Endodermal cell (in vitro differentiated cells): ENCODE measurements at regions not wholly inside any gene's neighbourhood (a gene's known extent, or its start where the extent isn't known, plus 50 kb on each side); places are given as distances from the start of the nearest gene placed in this dataset.

Experiments
- DNase-seq: peaks from one replicate; pipeline ENCODE4 v3.0.0-alpha.2; 2017
- H3K27ac ChIP-seq: 2 replicates; pipeline ENCODE4 v1.5.1; 2013; ENCODE audit warnings: mild to moderate bottlenecking, low read depth, low read length, moderate library complexity
- H3K27me3 ChIP-seq: 2 replicates; pipeline ENCODE4 v1.6.1; 2013; ENCODE audit warnings: mild to moderate bottlenecking, low read length, moderate library complexity; ENCODE audit not compliant: insufficient read depth, control insufficient read depth, poor library complexity, severe bottlenecking
- H3K36me3 ChIP-seq: 2 replicates; pipeline ENCODE4 v1.7.0; 2013; ENCODE audit warnings: mild to moderate bottlenecking, low read length, moderate library complexity; ENCODE audit not compliant: control insufficient read depth, insufficient read depth
- H3K4me1 ChIP-seq: one replicate; pipeline ENCODE4 v1.7.0; 2013; ENCODE audit warnings: low read length; ENCODE audit not compliant: control insufficient read depth, insufficient read depth
- H3K4me3 ChIP-seq: 2 replicates; pipeline ENCODE4 v1.5.1; 2013; ENCODE audit warnings: mild to moderate bottlenecking, low read length, moderate library complexity
- H3K9ac ChIP-seq: 2 replicates; pipeline ENCODE4 v1.6.1; 2013; ENCODE audit warnings: mild to moderate bottlenecking, low read length, moderate library complexity; ENCODE audit not compliant: poor library complexity, severe bottlenecking; ENCODE audit errors: extremely low read depth
- H3K9me3 ChIP-seq: 2 replicates; pipeline ENCODE4 v1.6.1; 2013; ENCODE audit warnings: mild to moderate bottlenecking, low read length, moderate library complexity; ENCODE audit not compliant: control insufficient read depth
- H3K27ac Mint-ChIP-seq: 2 replicates; pipeline ENCODE4 v1.8.0; 2020; ENCODE audit warnings: mixed read lengths
- H3K27me3 Mint-ChIP-seq: 2 replicates; pipeline ENCODE4 v1.8.0; 2021; ENCODE audit warnings: mild to moderate bottlenecking, mixed read lengths; ENCODE audit not compliant: insufficient read depth
- H3K36me3 Mint-ChIP-seq: 2 replicates; pipeline ENCODE4 v1.8.0; 2020; ENCODE audit warnings: low read depth, mixed read lengths
- H3K4me1 Mint-ChIP-seq: 2 replicates; pipeline ENCODE4 v1.8.0; 2020; ENCODE audit warnings: mixed read lengths
- H3K4me3 Mint-ChIP-seq: 2 replicates; pipeline ENCODE4 v1.8.0; 2020; ENCODE audit warnings: mild to moderate bottlenecking, moderate library complexity, mixed read lengths
- H3K9me3 Mint-ChIP-seq: 2 replicates; pipeline ENCODE4 v1.8.0; 2020; ENCODE audit warnings: mild to moderate bottlenecking, mixed read lengths
- CTCF ChIP-seq: fragments of 200-600 bp; sonication (generic); conservative IDR thresholded peaks from 2 replicates; pipeline ENCODE4 v1.5.0; 2021; ENCODE audit warnings: antibody characterized with exemption, mild to moderate bottlenecking
- WGBS, 2 experiments: methylation state at CpG; one replicate each; pipeline versions ENCODE4 v1.1.5 to v1.1.7; 2013; ENCODE audit warnings: missing lambda C conversion rate in 2 of 2, mixed read lengths in 1 of 2; ENCODE audit not compliant: insufficient coverage in 1 of 2, insufficient read length in 1 of 2; 5-methylcytosine and 5-hydroxymethylcytosine counted together

- TF ChIP-seq CTCF, result no peak
- WGBS, 2 experiments, result 93 to 100% methylated on average over 5 to 8 of the region's 8 CpGs
- H3K27me3 Mint-ChIP-seq, result no peaks in the 10 kb centered on the region
- H3K36me3 Mint-ChIP-seq, result no peaks in the 10 kb centered on the region
- Histone ChIP-seq H3K27me3 (no peaks in the 10 kb centered on the region), H3K9ac (no peak overlapping the region), H3K36me3 (no peaks in the 10 kb centered on the region), H3K9me3 (no peaks in the 10 kb centered on the region), H3K4me1 (no peaks in the 10 kb centered on the region), H3K27ac (no peak overlapping the region), H3K4me3 (no peak overlapping the region)
- no peak for DNase-seq
- no peaks in the 10 kb centered on the region for H3K9me3 Mint-ChIP-seq
- peaks cover 6% of the 10 kb centered on the region for H3K4me1 Mint-ChIP-seq
- H3K27ac Mint-ChIP-seq, result no peak overlapping the region
- no peak overlapping the region for H3K4me3 Mint-ChIP-seq
Measured at GRCh38 chr9:105993921-105994715, 299.8 kb downstream of the TMEM38B start.

GRCh38 chr9:105994970-105995369 is 300.6 kb downstream of the TMEM38B start:
- no peak overlapping the region for H3K4me3 Mint-ChIP-seq
- H3K27me3 ChIP-seq, result no peaks in the 10 kb centered on the region
- H3K4me3 ChIP-seq, result no peak overlapping the region
- no peaks in the 10 kb centered on the region for H3K9me3 ChIP-seq
- WGBS, 2 experiments, result 98% methylated on average over 2 of the region's 2 CpGs; no CpG with 5 or more reads in 1 of the 2 experiments
- no peaks in the 10 kb centered on the region for H3K9me3 Mint-ChIP-seq
- H3K36me3 Mint-ChIP-seq, result no peaks in the 10 kb centered on the region
- no peak for TF ChIP-seq CTCF
- no peaks in the 10 kb centered on the region for H3K4me1 ChIP-seq
- no peak overlapping the region for H3K27ac Mint-ChIP-seq
- no peaks in the 10 kb centered on the region for H3K27me3 Mint-ChIP-seq
- H3K4me1 Mint-ChIP-seq, result peaks cover 7% of the 10 kb centered on the region
- DNase-seq, result no peak
- no peak overlapping the region for H3K27ac ChIP-seq
- H3K36me3 ChIP-seq, result no peaks in the 10 kb centered on the region
- H3K9ac ChIP-seq, result no peak overlapping the region

- no peaks in the 10 kb centered on the region for H3K4me1 ChIP-seq
- H3K9ac ChIP-seq, result no peak overlapping the region
- H3K9me3 ChIP-seq, result no peaks in the 10 kb centered on the region
- Mint-ChIP-seq H3K4me3 (no peak overlapping the region), H3K27me3 (no peaks in the 10 kb centered on the region), H3K36me3 (no peaks in the 10 kb centered on the region), H3K27ac (no peak overlapping the region), H3K4me1 (peaks cover 10% of the 10 kb centered on the region), H3K9me3 (no peaks in the 10 kb centered on the region)
- DNase-seq, result no peak
- H3K27ac ChIP-seq, result no peak overlapping the region
- no peaks in the 10 kb centered on the region for H3K36me3 ChIP-seq
- H3K4me3 ChIP-seq, result no peak overlapping the region
- 90 to 100% methylated on average over 2 to 3 of the region's 4 CpGs for WGBS, 2 experiments
- H3K27me3 ChIP-seq, result no peaks in the 10 kb centered on the region
- TF ChIP-seq CTCF, result no peak
Measured at GRCh38 chr9:106017198-106017740, 322.9 kb downstream of the TMEM38B start.
